B cell (primary cell): ENCODE measurements at regions not wholly inside any gene's neighbourhood (a gene's known extent, or its start where the extent isn't known, plus 50 kb on each side); places are given as distances from the start of the nearest gene placed in this dataset.

Source experiments
- CTCF ChIP-seq: fragments of 200-600 bp; IDR thresholded peaks from one replicate; pipeline ENCODE4 v1.8.0; 2022; ENCODE audit warnings: antibody characterized with exemption, mild to moderate bottlenecking
- EZH2 ChIP-seq: IDR thresholded peaks from 2 replicates; pipeline ENCODE4 v1.6.1; 2012; ENCODE audit warnings: borderline replicate concordance, low read depth, mild to moderate bottlenecking, moderate library complexity, low read length; ENCODE audit not compliant: insufficient read depth, poor library complexity, severe bottlenecking

- TF ChIP-seq EZH2 (no peak), CTCF (no peak)
Observed at GRCh38 chr2:15754703-15755099, 163.0 kb downstream of the DDX1 start.
